ENCODE measurements at regions not wholly inside any gene's neighbourhood (a gene's known extent, or its start where the extent isn't known, plus 50 kb on each side); places are given as distances from the start of the nearest gene placed in this dataset.

- no peak for ATAC-seq
- TF ChIP-seq ZFP3 (CRISPR knock-in tag; IDR thresholded peaks at IDR 0.05) (no peak), ZFP30 (CRISPR knock-in tag; IDR thresholded peaks at IDR 0.05) (no peak), ARNTL (CRISPR knock-in tag; IDR thresholded peaks at IDR 0.05; ENCODE audit: borderline replicate concordance, low read depth) (no peak), ZC3H10 (CRISPR knock-in tag; IDR thresholded peaks at IDR 0.05) (no peak), CSRNP3 (CRISPR knock-in tag; IDR thresholded peaks at IDR 0.05) (no peak), BACH2 (CRISPR knock-in tag; IDR thresholded peaks at IDR 0.05; ENCODE audit: borderline replicate concordance) (no peak), ZNF565 (CRISPR knock-in tag; conservative IDR thresholded peaks at IDR 0.05; ENCODE audit: low read depth) (no peak), TCF4 (CRISPR knock-in tag; IDR thresholded peaks at IDR 0.05; ENCODE audit: borderline replicate concordance) (no peak), POU6F1 (CRISPR knock-in tag; IDR thresholded peaks at IDR 0.05; ENCODE audit: borderline replicate concordance, low read depth) (no peak), RARB (CRISPR knock-in tag; IDR thresholded peaks at IDR 0.05) (no peak), ISL1 (CRISPR knock-in tag; IDR thresholded peaks at IDR 0.05) (no peak), TSHZ2 (CRISPR knock-in tag; IDR thresholded peaks at IDR 0.05) (no peak), OSR1 (CRISPR knock-in tag; IDR thresholded peaks at IDR 0.05) (no peak), PPARA (CRISPR knock-in tag; IDR thresholded peaks at IDR 0.05; ENCODE audit: borderline replicate concordance) (no peak)
Measured at GRCh38 chr2:16205631-16206030, 265.3 kb downstream of the MYCN start.

GRCh38 chr2:16204886-16205620 is 264.7 kb downstream of the MYCN start:
- TF ChIP-seq PATZ1 (CRISPR knock-in tag; IDR thresholded peaks at IDR 0.05; ENCODE audit: borderline replicate concordance) (no peak), TSHZ2 (CRISPR knock-in tag; IDR thresholded peaks at IDR 0.05) (no peak), ISL1 (CRISPR knock-in tag; IDR thresholded peaks at IDR 0.05) (no peak), ZC3H10 (CRISPR knock-in tag; IDR thresholded peaks at IDR 0.05) (no peak), BACH2 (CRISPR knock-in tag; IDR thresholded peaks at IDR 0.05; ENCODE audit: borderline replicate concordance) (no peak), POU6F1 (CRISPR knock-in tag; IDR thresholded peaks at IDR 0.05; ENCODE audit: borderline replicate concordance, low read depth) (no peak), CSDC2 (CRISPR knock-in tag; IDR thresholded peaks at IDR 0.05) (no peak), OSR1 (CRISPR knock-in tag; IDR thresholded peaks at IDR 0.05) (no peak), CREB5 (CRISPR knock-in tag; IDR thresholded peaks at IDR 0.05; ENCODE audit: low read depth) (no peak), TCF4 (CRISPR knock-in tag; IDR thresholded peaks at IDR 0.05; ENCODE audit: borderline replicate concordance) (no peak), RARB (CRISPR knock-in tag; IDR thresholded peaks at IDR 0.05) (no peak), ZFP30 (CRISPR knock-in tag; IDR thresholded peaks at IDR 0.05) (no peak), ARNTL (CRISPR knock-in tag; IDR thresholded peaks at IDR 0.05; ENCODE audit: borderline replicate concordance, low read depth) (no peak)
- no peak for ATAC-seq
